ENCODE measurements at regions not wholly inside any gene's neighbourhood (a gene's known extent, or its start where the extent isn't known, plus 50 kb on each side); places are given as distances from the start of the nearest gene placed in this dataset.

DNA sequence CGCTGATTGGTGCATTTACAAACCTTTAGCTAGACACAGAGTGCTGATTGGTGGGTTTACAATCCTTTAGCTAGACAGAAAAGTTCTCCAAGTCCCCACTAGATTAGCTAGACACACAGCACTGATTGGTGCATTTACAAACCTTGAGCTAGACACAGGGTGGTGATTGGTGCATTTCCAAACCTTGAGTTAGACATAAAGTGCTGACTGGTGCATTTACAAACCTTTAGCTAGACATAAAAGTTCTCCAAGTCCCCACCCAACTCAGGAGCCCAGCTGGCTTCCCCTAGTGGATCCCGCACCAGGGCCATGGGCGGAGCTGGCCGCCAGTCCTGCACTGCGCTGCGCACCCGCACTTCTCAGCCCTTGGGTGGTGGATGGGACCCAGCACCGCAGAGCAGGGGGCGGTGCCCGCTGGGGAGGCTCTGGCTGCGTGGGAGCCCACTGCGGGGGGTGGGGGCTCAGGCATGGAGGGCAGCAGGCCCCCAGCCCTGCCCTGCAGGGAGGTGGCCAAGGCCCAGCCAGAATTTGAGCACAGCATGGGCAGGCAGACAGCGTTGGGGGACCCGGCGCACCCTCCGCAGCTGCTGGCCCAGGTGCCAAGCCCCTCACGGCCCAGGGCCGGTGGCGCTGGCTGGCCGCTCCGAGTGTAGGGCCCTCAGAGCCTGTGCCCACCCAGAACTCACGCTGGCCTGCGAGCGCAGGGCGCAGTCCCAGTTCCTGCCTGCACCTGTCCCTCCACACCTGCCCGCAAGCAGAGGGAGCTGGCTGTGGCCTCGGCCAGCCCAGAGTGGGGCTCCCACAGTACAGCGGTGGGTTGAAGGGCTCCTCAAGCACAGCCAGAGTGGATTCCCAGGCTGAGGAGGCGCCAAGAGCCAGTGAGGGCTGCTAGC lies 608.9 kb upstream of the LCORL start:
- no peaks in the 10 kb centered on the region for H3K27me3 ChIP-seq (ENCODE audit: control insufficient read depth in 2 of 2, insufficient read depth in 2 of 2, low read length in 2 of 2)
- FAIRE-seq (no peak), DNase-seq (ENCODE audit: low read depth, low spot score) (no peak)
- no peaks in the 10 kb centered on the region for H3K9me1 ChIP-seq (replicated peaks; ENCODE audit: control insufficient read depth, extremely low read depth, insufficient read depth, low read length)
- no peak overlapping the region for H2AFZ ChIP-seq (ENCODE audit: low read depth, low read length)
- CTCF ChIA-PET, result no interaction called here
- POLR2A ChIA-PET, result no interaction called here
- H4K20me1 ChIP-seq (replicated peaks; ENCODE audit: control insufficient read depth, extremely low read depth, insufficient read depth, low read length), result no peaks in the 10 kb centered on the region
- dilution Hi-C loops (cut with MboI; ENCODE audit: extremely low pct_ligation_motif_present, low sequenced_read_pairs) (no loop called here), intact Hi-C loops (cut with micrococcal nuclease) (no loop called here)
- no TSS peak for BruUV-seq (replicated peaks)
- no peaks in the 10 kb centered on the region for H3K4me1 ChIP-seq (ENCODE audit: control insufficient read depth, extremely low read depth, insufficient read depth, low read length)
- H3K27ac ChIP-seq (ENCODE audit: insufficient read depth, low read depth, low read length), result no peak overlapping the region
- H3K4me3 ChIP-seq (replicated peaks in 1 of 3; ENCODE audit: insufficient read depth in 1 of 3, low read depth in 1 of 3, low read length in 3 of 3), result no peak overlapping the region
- H3K9me3 ChIP-seq (replicated peaks; ENCODE audit: control insufficient read depth, insufficient read depth, low read length), result no peaks in the 10 kb centered on the region
- no peaks in the 10 kb centered on the region for H3K36me3 ChIP-seq (ENCODE audit: control insufficient read depth in 2 of 2, extremely low read depth in 1 of 2, insufficient read depth in 2 of 2, low read length in 2 of 2)
- no peak overlapping the region for H3K4me2 ChIP-seq (ENCODE audit: insufficient read depth, low read length)
- H3K9ac ChIP-seq (replicated peaks; ENCODE audit: extremely low read depth, insufficient read depth, low read length), result no peak overlapping the region
- no peaks in the 10 kb centered on the region for H3K79me2 ChIP-seq (ENCODE audit: control insufficient read depth, insufficient read depth, low read length)
- TF ChIP-seq JUN (IDR thresholded peaks at IDR 0.05; ENCODE audit: borderline replicate concordance, insufficient read depth, insufficient read length, low read depth) (no peak), EZH2 (IDR thresholded peaks at IDR 0.05; ENCODE audit: borderline replicate concordance, low read depth, low read length, severe bottlenecking) (no peak), POLR2AphosphoS5 (IDR thresholded peaks at IDR 0.05; ENCODE audit: insufficient read depth, low read depth, low read length) (no peak), MYC (IDR thresholded peaks at IDR 0.05; ENCODE audit: low read depth, low read length) (no peak), GATA2 (IDR thresholded peaks at IDR 0.05; ENCODE audit: insufficient read depth, insufficient read length, low read depth, low read length) (no peak), FOS (IDR thresholded peaks at IDR 0.05; ENCODE audit: borderline replicate concordance, insufficient read depth, low read length) (no peak)
- TF ChIP-seq, protein P1, sequence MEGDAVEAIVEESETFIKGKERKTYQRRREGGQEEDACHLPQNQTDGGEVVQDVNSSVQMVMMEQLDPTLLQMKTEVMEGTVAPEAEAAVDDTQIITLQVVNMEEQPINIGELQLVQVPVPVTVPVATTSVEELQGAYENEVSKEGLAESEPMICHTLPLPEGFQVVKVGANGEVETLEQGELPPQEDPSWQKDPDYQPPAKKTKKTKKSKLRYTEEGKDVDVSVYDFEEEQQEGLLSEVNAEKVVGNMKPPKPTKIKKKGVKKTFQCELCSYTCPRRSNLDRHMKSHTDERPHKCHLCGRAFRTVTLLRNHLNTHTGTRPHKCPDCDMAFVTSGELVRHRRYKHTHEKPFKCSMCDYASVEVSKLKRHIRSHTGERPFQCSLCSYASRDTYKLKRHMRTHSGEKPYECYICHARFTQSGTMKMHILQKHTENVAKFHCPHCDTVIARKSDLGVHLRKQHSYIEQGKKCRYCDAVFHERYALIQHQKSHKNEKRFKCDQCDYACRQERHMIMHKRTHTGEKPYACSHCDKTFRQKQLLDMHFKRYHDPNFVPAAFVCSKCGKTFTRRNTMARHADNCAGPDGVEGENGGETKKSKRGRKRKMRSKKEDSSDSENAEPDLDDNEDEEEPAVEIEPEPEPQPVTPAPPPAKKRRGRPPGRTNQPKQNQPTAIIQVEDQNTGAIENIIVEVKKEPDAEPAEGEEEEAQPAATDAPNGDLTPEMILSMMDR (IDR thresholded peaks at IDR 0.05; ENCODE audit: extremely low read depth in 1 of 2, insufficient read depth in 1 of 2, low read depth in 1 of 2, low read length in 2 of 2), result no peak
- TF ChIP-seq, protein P2, sequence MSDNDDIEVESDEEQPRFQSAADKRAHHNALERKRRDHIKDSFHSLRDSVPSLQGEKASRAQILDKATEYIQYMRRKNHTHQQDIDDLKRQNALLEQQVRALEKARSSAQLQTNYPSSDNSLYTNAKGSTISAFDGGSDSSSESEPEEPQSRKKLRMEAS (IDR thresholded peaks at IDR 0.05; ENCODE audit: insufficient read depth, insufficient read length), result no peak

All from endothelial cell of umbilical vein (primary cell).